Type B pancreatic cell (in vitro differentiated cells): ENCODE measurements at regions not wholly inside any gene's neighbourhood (a gene's known extent, or its start where the extent isn't known, plus 50 kb on each side); places are given as distances from the start of the nearest gene placed in this dataset.

Experiments
- DNase-seq: peaks from one replicate; pipeline ENCODE4 v3.0.0; 2021; ENCODE audit warnings: mixed read lengths; ENCODE audit not compliant: unreplicated experiment; ENCODE audit errors: extremely low spot score
- H3K27ac Mint-ChIP-seq: 2 replicates; pipeline ENCODE4 v1.8.0; 2021; ENCODE audit warnings: mild to moderate bottlenecking, mixed read lengths
- H3K27me3 Mint-ChIP-seq: 2 replicates; pipeline ENCODE4 v1.8.0; 2021; ENCODE audit warnings: mixed read lengths
- H3K36me3 Mint-ChIP-seq: 2 replicates; pipeline ENCODE4 v1.8.0; 2021; ENCODE audit warnings: mixed read lengths
- H3K4me1 Mint-ChIP-seq: one replicate; pipeline ENCODE4 v1.8.0; 2021; ENCODE audit warnings: mixed read lengths; ENCODE audit not compliant: unreplicated experiment
- H3K4me3 Mint-ChIP-seq: 2 replicates; pipeline ENCODE4 v1.8.0; 2021; ENCODE audit warnings: mild to moderate bottlenecking, mixed read lengths
- H3K9me3 Mint-ChIP-seq: 2 replicates; pipeline ENCODE4 v1.8.0; 2021; ENCODE audit warnings: mixed read lengths
- TF ChIP-seq, protein P1 (sequence below): fragments of 200-600 bp; sonication (generic); conservative IDR thresholded peaks from 2 replicates; pipeline ENCODE4 v1.5.0; 2021; ENCODE audit warnings: antibody characterized with exemption, mild to moderate bottlenecking

DNA sequence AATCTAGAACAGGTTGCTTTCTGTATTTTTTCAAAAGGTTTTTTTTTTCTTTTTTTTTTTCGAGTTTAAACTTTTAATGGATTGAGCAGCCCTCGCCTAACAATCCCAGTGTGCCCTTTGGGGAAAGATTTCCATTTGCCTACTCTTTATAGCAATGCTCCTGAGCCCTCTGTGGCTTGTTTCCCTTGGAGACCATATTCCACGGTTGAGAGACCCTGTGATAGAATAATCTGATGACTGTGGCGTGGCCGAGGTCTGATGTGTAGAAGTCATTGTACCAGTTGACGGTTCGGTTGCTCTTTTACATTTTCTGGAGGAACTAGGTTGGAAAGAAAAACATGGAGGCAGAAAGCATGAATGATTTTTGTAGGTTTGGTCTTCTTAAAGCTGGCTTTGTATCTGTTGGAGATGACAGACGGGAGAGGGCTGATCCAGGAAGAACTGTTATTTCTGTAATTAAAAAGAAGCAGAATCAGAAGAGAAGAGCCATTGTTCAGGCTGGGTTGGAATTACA lies 305.7 kb upstream of the NRIP1 start:
- Mint-ChIP-seq H3K4me1 (peaks cover 23% of the 10 kb centered on the region), H3K9me3 (peaks cover 8% of the 10 kb centered on the region), H3K36me3 (no peaks in the 10 kb centered on the region), H3K4me3 (no peak overlapping the region), H3K27me3 (no peaks in the 10 kb centered on the region), H3K27ac (no peak overlapping the region)
- DNase-seq = no peak
- TF ChIP-seq, protein P1, sequence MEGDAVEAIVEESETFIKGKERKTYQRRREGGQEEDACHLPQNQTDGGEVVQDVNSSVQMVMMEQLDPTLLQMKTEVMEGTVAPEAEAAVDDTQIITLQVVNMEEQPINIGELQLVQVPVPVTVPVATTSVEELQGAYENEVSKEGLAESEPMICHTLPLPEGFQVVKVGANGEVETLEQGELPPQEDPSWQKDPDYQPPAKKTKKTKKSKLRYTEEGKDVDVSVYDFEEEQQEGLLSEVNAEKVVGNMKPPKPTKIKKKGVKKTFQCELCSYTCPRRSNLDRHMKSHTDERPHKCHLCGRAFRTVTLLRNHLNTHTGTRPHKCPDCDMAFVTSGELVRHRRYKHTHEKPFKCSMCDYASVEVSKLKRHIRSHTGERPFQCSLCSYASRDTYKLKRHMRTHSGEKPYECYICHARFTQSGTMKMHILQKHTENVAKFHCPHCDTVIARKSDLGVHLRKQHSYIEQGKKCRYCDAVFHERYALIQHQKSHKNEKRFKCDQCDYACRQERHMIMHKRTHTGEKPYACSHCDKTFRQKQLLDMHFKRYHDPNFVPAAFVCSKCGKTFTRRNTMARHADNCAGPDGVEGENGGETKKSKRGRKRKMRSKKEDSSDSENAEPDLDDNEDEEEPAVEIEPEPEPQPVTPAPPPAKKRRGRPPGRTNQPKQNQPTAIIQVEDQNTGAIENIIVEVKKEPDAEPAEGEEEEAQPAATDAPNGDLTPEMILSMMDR = no peak

- H3K4me3 Mint-ChIP-seq = no peak overlapping the region
- H3K27ac Mint-ChIP-seq = no peak overlapping the region
Observed at GRCh38 chr21:15373941-15374340, 309.1 kb upstream of the NRIP1 start.

DNA sequence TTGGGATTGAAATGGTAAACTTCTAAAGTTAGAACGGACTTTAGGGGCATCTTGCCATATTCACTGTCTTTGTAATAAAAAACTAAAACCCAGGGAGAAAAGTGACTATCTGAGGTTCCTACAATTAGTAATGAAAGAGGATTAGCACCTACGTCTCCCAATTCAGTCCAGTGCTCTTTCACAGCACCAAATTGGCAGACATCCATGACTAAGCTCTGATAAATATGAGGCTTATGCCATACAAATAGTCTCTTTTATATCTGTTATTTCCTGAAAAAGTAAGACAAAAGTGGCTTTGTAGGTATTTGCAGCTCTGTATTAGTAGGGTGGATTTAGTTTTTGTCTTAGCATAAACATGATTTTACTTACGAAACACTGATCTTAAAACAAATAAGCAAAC lies 315.0 kb upstream of the NRIP1 start:
- DNase-seq = no peak
- no peak overlapping the region for H3K4me3 Mint-ChIP-seq
- no peaks in the 10 kb centered on the region for H3K27me3 Mint-ChIP-seq
- H3K9me3 Mint-ChIP-seq = no peaks in the 10 kb centered on the region
- H3K4me1 Mint-ChIP-seq = no peaks in the 10 kb centered on the region
- TF ChIP-seq, protein P1 = no peak
- no peaks in the 10 kb centered on the region for H3K36me3 Mint-ChIP-seq
- H3K27ac Mint-ChIP-seq = no peak overlapping the region

More at GRCh38 chr21:15373941-15374340, 309.1 kb upstream of the NRIP1 start:
- TF ChIP-seq, protein P1 = no peak
- DNase-seq = no peak
- Mint-ChIP-seq H3K36me3 (no peaks in the 10 kb centered on the region), H3K27me3 (no peaks in the 10 kb centered on the region), H3K4me1 (peaks cover 4% of the 10 kb centered on the region), H3K9me3 (no peaks in the 10 kb centered on the region)

- DNase-seq = no peak
- Mint-ChIP-seq H3K4me3 (no peak overlapping the region), H3K4me1 (no peaks in the 10 kb centered on the region), H3K9me3 (peaks cover 6% of the 10 kb centered on the region), H3K36me3 (no peaks in the 10 kb centered on the region), H3K27ac (no peak overlapping the region), H3K27me3 (no peaks in the 10 kb centered on the region)
- TF ChIP-seq, protein P1 = no peak
Observed at GRCh38 chr21:15383588-15383987, 318.8 kb upstream of the NRIP1 start.

DNA sequence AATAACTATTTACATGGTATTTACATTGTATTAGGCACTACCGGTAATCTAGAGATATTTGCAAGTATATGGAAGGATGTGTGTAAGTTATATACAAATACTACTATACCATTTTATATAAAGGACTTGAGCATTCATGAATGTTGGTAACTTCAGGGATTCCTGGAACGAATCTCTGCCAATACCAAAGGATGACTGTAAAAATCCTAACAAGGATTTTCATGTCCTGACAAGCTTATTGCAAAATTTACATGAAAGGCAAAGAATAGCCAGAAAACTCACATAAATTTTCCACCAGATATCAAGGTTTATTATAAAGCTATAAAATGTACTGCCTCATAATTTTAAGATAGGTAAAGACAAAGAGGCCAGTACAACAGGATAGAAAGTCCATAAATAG lies 325.2 kb upstream of the NRIP1 start:
- no peaks in the 10 kb centered on the region for H3K4me1 Mint-ChIP-seq
- H3K27ac Mint-ChIP-seq = no peak overlapping the region
- H3K4me3 Mint-ChIP-seq = no peak overlapping the region
- H3K9me3 Mint-ChIP-seq = peaks cover 6% of the 10 kb centered on the region
- no peaks in the 10 kb centered on the region for H3K27me3 Mint-ChIP-seq
- no peaks in the 10 kb centered on the region for H3K36me3 Mint-ChIP-seq
- DNase-seq = no peak
- TF ChIP-seq, protein P1 = no peak

DNA sequence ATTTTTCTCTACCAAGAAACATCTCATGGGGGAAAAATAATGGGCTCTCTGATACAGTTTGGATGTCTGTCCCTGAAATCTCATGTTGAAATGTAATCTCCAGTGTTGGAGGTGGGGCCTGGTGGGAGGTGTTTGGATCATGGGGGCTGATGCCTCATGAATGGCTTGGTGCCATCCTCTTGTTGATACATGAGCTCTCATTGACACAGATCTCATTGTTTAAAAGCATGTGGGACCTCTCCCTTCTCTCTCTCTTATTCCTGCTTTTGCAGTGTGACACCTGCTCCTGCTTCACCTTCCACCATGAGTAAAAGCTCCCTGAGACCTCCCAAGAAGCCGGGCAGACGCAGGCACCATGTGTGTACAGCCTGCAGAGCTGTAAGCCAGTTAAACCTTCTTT lies 332.5 kb upstream of the NRIP1 start:
- TF ChIP-seq, protein P1 = no peak
- Mint-ChIP-seq H3K27ac (no peak overlapping the region), H3K9me3 (peaks cover 3% of the 10 kb centered on the region), H3K4me1 (no peaks in the 10 kb centered on the region), H3K4me3 (no peak overlapping the region), H3K27me3 (no peaks in the 10 kb centered on the region), H3K36me3 (no peaks in the 10 kb centered on the region)
- DNase-seq = no peak
